ENCODE measurements at regions not wholly inside any gene's neighbourhood (a gene's known extent, or its start where the extent isn't known, plus 50 kb on each side); places are given as distances from the start of the nearest gene placed in this dataset.

- no TSS peak for BruUV-seq (replicated peaks)
- DNase-seq: no peak
- CTCF ChIA-PET: no interaction called here
- no peaks in the 10 kb centered on the region for H3K9me2 ChIP-seq (replicated peaks; ENCODE audit: low read length)
- no peaks in the 10 kb centered on the region for H3F3A ChIP-seq (ENCODE audit: low read length, unreplicated experiment)
- no peak for TF ChIP-seq CTCF (conservative IDR thresholded peaks at IDR 0.05; ENCODE audit: low read depth, low read length)
- TF ChIP-seq EZH2 (IDR thresholded peaks at IDR 0.05; ENCODE audit: low read length, unreplicated experiment): no peak
- TF ChIP-seq EZH2phosphoT487 (IDR thresholded peaks at IDR 0.05; ENCODE audit: borderline replicate concordance, low read length): no peak
- intact Hi-C loops (cut with micrococcal nuclease): no loop called here
- POLR2A ChIA-PET (ENCODE audit: unreplicated experiment): no interaction called here
- H3K9ac ChIP-seq (ENCODE audit: low read length): no peak overlapping the region
- H3K4me3 ChIP-seq (ENCODE audit: low read length): no peak overlapping the region
- H4K20me1 ChIP-seq (ENCODE audit: low read length): no peaks in the 10 kb centered on the region
- no peak overlapping the region for H2AFZ ChIP-seq (ENCODE audit: low read length)
- H3K36me3 ChIP-seq (ENCODE audit: low read depth, low read length): no peaks in the 10 kb centered on the region; the same call in 1 of the 2 replicates
- no peak for ATAC-seq
- H3K27me3 ChIP-seq (ENCODE audit: low read length): peaks cover 42% of the 10 kb centered on the region
- 0 out of 2 replicates have a peak, but pooled peaks cover 2% of the 10 kb centered on the region for H3K4me1 ChIP-seq (ENCODE audit: insufficient read depth, low read length)
- H3K79me2 ChIP-seq (ENCODE audit: low read length): no peaks in the 10 kb centered on the region
- H3K27ac ChIP-seq (ENCODE audit: low read length): no peak overlapping the region
- H3K4me2 ChIP-seq (ENCODE audit: low read length): no peak overlapping the region
- no peaks in the 10 kb centered on the region for H3K9me3 ChIP-seq (ENCODE audit: low read length)
These were observed 150.4 kb downstream of the LRRC30 start for GRCh38 chr18:7381307-7381706.

GRCh38 chr18:7382328-7383001, 151.6 kb downstream of the LRRC30 start:
- TF ChIP-seq EZH2 (IDR thresholded peaks at IDR 0.05; ENCODE audit: low read length, unreplicated experiment) (no peak), CTCF (conservative IDR thresholded peaks at IDR 0.05; ENCODE audit: low read depth, low read length) (no peak), EZH2phosphoT487 (IDR thresholded peaks at IDR 0.05; ENCODE audit: borderline replicate concordance, low read length) (no peak)

More at GRCh38 chr18:7382328-7383001, 151.6 kb downstream of the LRRC30 start:
- Histone ChIP-seq H3F3A (ENCODE audit: low read length, unreplicated experiment) (no peaks in the 10 kb centered on the region), H3K4me3 (ENCODE audit: low read length) (no peak overlapping the region), H3K4me2 (ENCODE audit: low read length) (no peak overlapping the region), H3K9me2 (replicated peaks; ENCODE audit: low read length) (no peaks in the 10 kb centered on the region), H3K27me3 (ENCODE audit: low read length) (peaks cover 44% of the 10 kb centered on the region), H3K9ac (ENCODE audit: low read length) (no peak overlapping the region), H3K79me2 (ENCODE audit: low read length) (no peaks in the 10 kb centered on the region), H2AFZ (ENCODE audit: low read length) (no peak overlapping the region), H4K20me1 (ENCODE audit: low read length) (no peaks in the 10 kb centered on the region), H3K9me3 (ENCODE audit: low read length) (no peaks in the 10 kb centered on the region), H3K4me1 (ENCODE audit: insufficient read depth, low read length) (0 out of 2 replicates have a peak, but pooled peaks cover 4% of the 10 kb centered on the region), H3K36me3 (ENCODE audit: low read depth, low read length) (no peaks in the 10 kb centered on the region), H3K27ac (ENCODE audit: low read length) (no peak overlapping the region)
- BruUV-seq (replicated peaks): no TSS peak
- ChIA-PET CTCF (no interaction called here), POLR2A (ENCODE audit: unreplicated experiment) (no interaction called here)
- no peak for DNase-seq
- intact Hi-C loops (cut with micrococcal nuclease): no loop called here
- ATAC-seq: no peak
